NCI-H2081 (cell line): ENCODE measurements at regions not wholly inside any gene's neighbourhood (a gene's known extent, or its start where the extent isn't known, plus 50 kb on each side); places are given as distances from the start of the nearest gene placed in this dataset.
"Not testable (repeated sequence)": the region's sequence is repeated elsewhere in the genome, so short reads cannot be mapped to it uniquely, and the experiment has no call there.

Experiments used
- DNase-seq, 2 experiments: peaks; one replicate each; lab custom pipeline; 2025; lab: John Stamatoyannopoulos, UW

- no peak for DNase-seq
Observed at GRCh38 chr2:163081754-163082153, 243.2 kb upstream of the KCNH7 start.

GRCh38 chr2:163077241-163077640, 238.7 kb upstream of the KCNH7 start:
- DNase-seq: no peak

GRCh38 chr2:163066085-163066484, 227.5 kb upstream of the KCNH7 start:
- DNase-seq: no peak

GRCh38 chr2:163062524-163062923, 224.0 kb upstream of the KCNH7 start:
- no peak for DNase-seq

- no peak for DNase-seq
Observed at GRCh38 chr2:163046615-163047014, 208.0 kb upstream of the KCNH7 start.

GRCh38 chr2:163045830-163046229, 207.3 kb upstream of the KCNH7 start:
- no peak for DNase-seq

GRCh38 chr2:163044114-163044513, 205.5 kb upstream of the KCNH7 start:
- DNase-seq: peak; percentile 31 to 59

GRCh38 chr2:163043201-163043600, 204.6 kb upstream of the KCNH7 start:
- no peak for DNase-seq

GRCh38 chr2:163039266-163039665, 200.7 kb upstream of the KCNH7 start:
- DNase-seq: no peak

GRCh38 chr2:163028807-163029206, 190.2 kb upstream of the KCNH7 start:
- DNase-seq: no peak

- DNase-seq: not testable (repeated sequence)
Observed at GRCh38 chr2:163026136-163026775, 187.7 kb upstream of the KCNH7 start.

GRCh38 chr2:163016882-163017281, 178.3 kb upstream of the KCNH7 start:
- DNase-seq: not testable (repeated sequence)

GRCh38 chr2:163011000-163011399, 172.4 kb upstream of the KCNH7 start:
- peak; percentile 54 to 91 for DNase-seq

GRCh38 chr2:163008642-163009041, 170.1 kb upstream of the KCNH7 start:
- no peak for DNase-seq

GRCh38 chr2:162994718-162995117, 156.2 kb upstream of the KCNH7 start:
- DNase-seq: no peak

GRCh38 chr2:162992828-162993227, 154.3 kb upstream of the KCNH7 start:
- DNase-seq: no peak

- DNase-seq: peak; percentile 10 to 56
Observed at GRCh38 chr2:162989507-162989906, 150.9 kb upstream of the KCNH7 start.

GRCh38 chr2:162974771-162975170, 136.2 kb upstream of the KCNH7 start:
- no peak for DNase-seq

GRCh38 chr2:162972383-162972782, 133.8 kb upstream of the KCNH7 start:
- DNase-seq: no peak

- DNase-seq: no peak
Observed at GRCh38 chr2:162968306-162968705, 129.7 kb upstream of the KCNH7 start.

- no peak for DNase-seq
Observed at GRCh38 chr2:162967811-162968210, 129.2 kb upstream of the KCNH7 start.

- DNase-seq: peak in 1 of 2 experiments; percentile 37
Observed at GRCh38 chr2:162967147-162967546, 128.6 kb upstream of the KCNH7 start.

- no peak for DNase-seq
Observed at GRCh38 chr2:162965191-162965590, 126.6 kb upstream of the KCNH7 start.

GRCh38 chr2:162964513-162964912, 125.9 kb upstream of the KCNH7 start:
- DNase-seq: no peak
